Right hindlimb (tissue), 1 donor: ENCODE measurements at regions not wholly inside any gene's neighbourhood (a gene's known extent, or its start where the extent isn't known, plus 50 kb on each side); places are given as distances from the start of the nearest gene placed in this dataset.
"Not testable (repeated sequence)": the region's sequence is repeated elsewhere in the genome, so short reads cannot be mapped to it uniquely, and the experiment has no call there.

Experiments used
- DNase-seq: peaks from one replicate; pipeline ENCODE4 v3.0.0-alpha.2; 2018

- not testable (repeated sequence) for DNase-seq
Measured at GRCh38 chr4:10388146-10388545, 69.1 kb downstream of the ZNF518B start.

GRCh38 chr4:10385994-10386394 is 71.2 kb downstream of the ZNF518B start:
- no peak for DNase-seq

GRCh38 chr4:10384974-10385373 is 72.3 kb downstream of the ZNF518B start:
- no peak for DNase-seq

GRCh38 chr4:10383417-10383816 is 73.8 kb downstream of the ZNF518B start:
- no peak for DNase-seq

- not testable (repeated sequence) for DNase-seq
Measured at GRCh38 chr4:10382171-10382570, 75.1 kb downstream of the ZNF518B start.

- DNase-seq, result no peak
Measured at GRCh38 chr4:10381146-10381545, 76.1 kb downstream of the ZNF518B start.

GRCh38 chr4:10380735-10381134 is 76.5 kb downstream of the ZNF518B start:
- DNase-seq, result no peak

GRCh38 chr4:10371869-10372471 is 85.3 kb downstream of the ZNF518B start:
- DNase-seq, result no peak

- DNase-seq, result no peak
Measured at GRCh38 chr4:10371121-10371520, 86.1 kb downstream of the ZNF518B start.

- no peak for DNase-seq
Measured at GRCh38 chr4:10369517-10369916, 87.7 kb downstream of the ZNF518B start.

GRCh38 chr4:10366628-10367027 is 90.6 kb downstream of the ZNF518B start:
- no peak for DNase-seq

- DNase-seq, result no peak
Measured at GRCh38 chr4:10364194-10364593, 93.0 kb downstream of the ZNF518B start.

- DNase-seq, result no peak
Measured at GRCh38 chr4:10354746-10355145, 102.5 kb downstream of the ZNF518B start.

GRCh38 chr4:10354225-10354624 is 103.0 kb downstream of the ZNF518B start:
- DNase-seq, result no peak

GRCh38 chr4:10353110-10353509 is 104.1 kb downstream of the ZNF518B start:
- DNase-seq, result no peak

GRCh38 chr4:10348241-10348640 is 109.0 kb downstream of the ZNF518B start:
- no peak for DNase-seq

GRCh38 chr4:10347815-10348214 is 109.4 kb downstream of the ZNF518B start:
- DNase-seq, result no peak

GRCh38 chr4:10347281-10347795 is 109.9 kb downstream of the ZNF518B start:
- DNase-seq, result no peak

GRCh38 chr4:10346023-10346422 is 111.2 kb downstream of the ZNF518B start:
- no peak for DNase-seq

- DNase-seq, result no peak
Measured at GRCh38 chr4:10345381-10345784, 111.8 kb downstream of the ZNF518B start.

GRCh38 chr4:10344824-10345223 is 112.4 kb downstream of the ZNF518B start:
- no peak for DNase-seq

GRCh38 chr4:10343656-10344055 is 113.6 kb downstream of the ZNF518B start:
- DNase-seq, result no peak

GRCh38 chr4:10342866-10343265 is 114.4 kb downstream of the ZNF518B start:
- DNase-seq, result no peak

- DNase-seq, result no peak
Measured at GRCh38 chr4:10336471-10336870, 120.8 kb downstream of the ZNF518B start.

GRCh38 chr4:10335050-10335449 is 122.2 kb downstream of the ZNF518B start:
- DNase-seq, result no peak
